GM12873 (cell line): ENCODE measurements at regions not wholly inside any gene's neighbourhood (a gene's known extent, or its start where the extent isn't known, plus 50 kb on each side); places are given as distances from the start of the nearest gene placed in this dataset.

Experiments used
- TF ChIP-seq, protein P1 (sequence below): IDR thresholded peaks from 2 replicates; pipeline ENCODE4 v1.5.1; 2012; ENCODE audit warnings: low read depth, mild to moderate bottlenecking, moderate library complexity, low read length, control low read depth; ENCODE audit not compliant: insufficient read depth; ENCODE audit errors: missing control alignments

DNA sequence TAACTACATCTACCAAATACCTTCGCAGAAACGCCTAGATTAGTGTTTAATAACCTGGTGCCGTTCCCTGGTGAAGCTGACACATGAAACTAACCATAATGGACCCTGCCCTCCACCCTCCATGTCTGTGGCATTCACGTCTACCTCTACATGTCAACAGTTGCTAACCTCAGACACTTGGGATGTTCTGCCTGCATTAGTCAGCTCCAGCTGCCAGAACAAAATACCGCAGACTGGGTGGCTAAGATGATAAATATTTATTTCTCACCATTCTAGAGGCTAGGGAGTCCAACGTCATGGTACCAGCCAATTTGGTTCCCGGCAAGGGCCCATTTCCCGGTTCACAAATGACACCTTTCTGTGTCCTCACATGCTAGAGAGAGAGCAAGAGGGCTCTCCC, 118.5 kb upstream of the CHST15 start:
- TF ChIP-seq, protein P1, sequence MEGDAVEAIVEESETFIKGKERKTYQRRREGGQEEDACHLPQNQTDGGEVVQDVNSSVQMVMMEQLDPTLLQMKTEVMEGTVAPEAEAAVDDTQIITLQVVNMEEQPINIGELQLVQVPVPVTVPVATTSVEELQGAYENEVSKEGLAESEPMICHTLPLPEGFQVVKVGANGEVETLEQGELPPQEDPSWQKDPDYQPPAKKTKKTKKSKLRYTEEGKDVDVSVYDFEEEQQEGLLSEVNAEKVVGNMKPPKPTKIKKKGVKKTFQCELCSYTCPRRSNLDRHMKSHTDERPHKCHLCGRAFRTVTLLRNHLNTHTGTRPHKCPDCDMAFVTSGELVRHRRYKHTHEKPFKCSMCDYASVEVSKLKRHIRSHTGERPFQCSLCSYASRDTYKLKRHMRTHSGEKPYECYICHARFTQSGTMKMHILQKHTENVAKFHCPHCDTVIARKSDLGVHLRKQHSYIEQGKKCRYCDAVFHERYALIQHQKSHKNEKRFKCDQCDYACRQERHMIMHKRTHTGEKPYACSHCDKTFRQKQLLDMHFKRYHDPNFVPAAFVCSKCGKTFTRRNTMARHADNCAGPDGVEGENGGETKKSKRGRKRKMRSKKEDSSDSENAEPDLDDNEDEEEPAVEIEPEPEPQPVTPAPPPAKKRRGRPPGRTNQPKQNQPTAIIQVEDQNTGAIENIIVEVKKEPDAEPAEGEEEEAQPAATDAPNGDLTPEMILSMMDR = no peak

- TF ChIP-seq, protein P1 = no peak
Measured at GRCh38 chr10:124210263-124210662, 116.9 kb upstream of the CHST15 start.

DNA sequence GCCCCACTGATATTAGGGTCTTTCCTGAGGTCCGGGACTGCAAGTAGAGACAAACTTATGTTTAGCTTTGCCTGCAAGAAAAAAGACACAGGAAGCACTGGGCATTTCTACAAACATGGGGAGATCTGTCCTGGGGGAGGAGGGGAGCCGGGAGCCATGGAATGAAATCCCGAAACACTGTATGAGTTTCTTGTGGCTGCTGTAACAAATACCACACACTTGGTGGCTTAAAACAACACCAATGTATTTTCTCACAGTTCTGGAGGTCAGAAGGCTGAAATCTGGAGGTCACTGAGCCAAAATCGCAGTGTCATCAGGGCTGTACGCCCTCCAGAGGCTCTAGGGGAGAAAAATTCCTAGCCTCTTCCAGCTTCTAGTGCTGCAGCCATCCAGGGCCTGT, 114.0 kb upstream of the CHST15 start:
- TF ChIP-seq, protein P1 = no peak

DNA sequence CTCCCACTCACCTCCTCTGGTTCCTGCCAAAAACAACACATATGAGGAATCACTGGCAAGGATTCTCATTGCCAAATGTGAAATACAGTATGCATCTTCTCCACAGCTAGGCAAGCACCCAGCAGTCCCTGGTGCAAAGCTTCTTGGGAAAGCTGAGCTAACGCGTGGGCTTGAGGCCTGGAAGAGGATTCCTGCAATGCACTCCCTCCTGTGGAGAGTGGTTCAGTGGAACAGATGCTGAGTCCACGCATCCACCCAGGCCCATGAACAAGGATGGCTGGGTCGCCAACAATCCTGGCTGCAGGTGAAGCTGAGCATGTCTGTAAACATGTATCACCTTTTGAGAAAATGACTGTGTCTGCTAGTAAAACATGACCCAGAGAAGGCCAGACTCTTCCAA, 113.2 kb upstream of the CHST15 start:
- TF ChIP-seq, protein P1 = no peak

- TF ChIP-seq, protein P1 = no peak
Measured at GRCh38 chr10:124205432-124205831, 112.0 kb upstream of the CHST15 start.

GRCh38 chr10:124204726-124205125, 111.3 kb upstream of the CHST15 start:
- TF ChIP-seq, protein P1 = no peak

GRCh38 chr10:124200011-124200410, 106.6 kb upstream of the CHST15 start:
- TF ChIP-seq, protein P1 = no peak
